DOHH2 (cell line): ENCODE measurements at regions not wholly inside any gene's neighbourhood (a gene's known extent, or its start where the extent isn't known, plus 50 kb on each side); places are given as distances from the start of the nearest gene placed in this dataset.

Experiments
- H3F3A ChIP-seq: fragments of 200-600 bp; sonication (generic), shearing (Covaris generic); 2 replicates; pipeline ENCODE4 v1.6.0; 2016; ENCODE audit warnings: antibody characterized with exemption, mild to moderate bottlenecking; ENCODE audit not compliant: control insufficient read depth, insufficient read depth
- H3K27ac ChIP-seq: fragments of 200-600 bp; sonication (generic); 2 replicates; pipeline ENCODE4 v1.5.1; 2014; ENCODE audit warnings: low read depth, mild to moderate bottlenecking, low read length, moderate library complexity
- H3K27me3 ChIP-seq: fragments of 200-600 bp; sonication (generic); 2 replicates; pipeline ENCODE4 v1.6.1; 2014; ENCODE audit warnings: mild to moderate bottlenecking, low read length, mixed read lengths; ENCODE audit not compliant: control insufficient read depth
- H3K36me3 ChIP-seq: fragments of 200-600 bp; sonication (generic); 2 replicates; pipeline ENCODE4 v1.6.1; 2014; ENCODE audit warnings: mild to moderate bottlenecking, low read length, moderate library complexity, mixed read lengths; ENCODE audit not compliant: control insufficient read depth
- H3K4me1 ChIP-seq: fragments of 200-600 bp; sonication (generic); 2 replicates; pipeline ENCODE4 v1.6.1; 2014; ENCODE audit warnings: mild to moderate bottlenecking, low read length, mixed read lengths; ENCODE audit not compliant: control insufficient read depth
- H3K4me2 ChIP-seq: fragments of 200-600 bp; sonication (generic); 2 replicates; pipeline ENCODE4 v1.6.0; 2014; ENCODE audit warnings: mild to moderate bottlenecking, low read length, moderate library complexity
- H3K4me3 ChIP-seq: fragments of 200-600 bp; sonication (generic); 2 replicates; pipeline ENCODE4 v1.5.1; 2014; ENCODE audit warnings: mild to moderate bottlenecking, low read length, mixed read lengths
- H3K79me2 ChIP-seq: fragments of 200-600 bp; sonication (generic); 2 replicates; pipeline ENCODE4 v1.6.1; 2014; ENCODE audit warnings: mild to moderate bottlenecking, low read length, mixed read lengths; ENCODE audit not compliant: control insufficient read depth
- H3K9me2 ChIP-seq: fragments of 200-600 bp; sonication (generic); replicated peaks from 2 replicates; pipeline ENCODE4 v1.6.1; 2014; ENCODE audit warnings: mild to moderate bottlenecking, low read length, mixed read lengths; ENCODE audit not compliant: control insufficient read depth
- H3K9me3 ChIP-seq: fragments of 200-600 bp; sonication (generic); 2 replicates; pipeline ENCODE4 v1.6.1; 2014; ENCODE audit warnings: antibody characterized with exemption, low read length, mixed read lengths; ENCODE audit not compliant: control insufficient read depth, insufficient read depth
- H4K20me1 ChIP-seq: fragments of 200-600 bp; sonication (generic); 2 replicates; pipeline ENCODE4 v1.6.0; 2014; ENCODE audit warnings: low read depth, mild to moderate bottlenecking, antibody characterized with exemption, low read length, moderate library complexity; ENCODE audit not compliant: control insufficient read depth, insufficient read depth
- EZH2phosphoT487 ChIP-seq: fragments of 200-600 bp; sonication (generic); IDR thresholded peaks from 2 replicates; pipeline ENCODE4 v1.6.1; 2017; ENCODE audit warnings: borderline replicate concordance, mild to moderate bottlenecking, antibody characterized with exemption, low read length, moderate library complexity, mixed read lengths
- TF ChIP-seq, protein P1 (sequence below): fragments of 200-600 bp; sonication (generic); IDR thresholded peaks from one replicate; pipeline ENCODE4 v1.5.1; 2014; ENCODE audit warnings: antibody characterized with exemption, mild to moderate bottlenecking, low read depth, low read length; ENCODE audit not compliant: poor library complexity, severe bottlenecking

DNA sequence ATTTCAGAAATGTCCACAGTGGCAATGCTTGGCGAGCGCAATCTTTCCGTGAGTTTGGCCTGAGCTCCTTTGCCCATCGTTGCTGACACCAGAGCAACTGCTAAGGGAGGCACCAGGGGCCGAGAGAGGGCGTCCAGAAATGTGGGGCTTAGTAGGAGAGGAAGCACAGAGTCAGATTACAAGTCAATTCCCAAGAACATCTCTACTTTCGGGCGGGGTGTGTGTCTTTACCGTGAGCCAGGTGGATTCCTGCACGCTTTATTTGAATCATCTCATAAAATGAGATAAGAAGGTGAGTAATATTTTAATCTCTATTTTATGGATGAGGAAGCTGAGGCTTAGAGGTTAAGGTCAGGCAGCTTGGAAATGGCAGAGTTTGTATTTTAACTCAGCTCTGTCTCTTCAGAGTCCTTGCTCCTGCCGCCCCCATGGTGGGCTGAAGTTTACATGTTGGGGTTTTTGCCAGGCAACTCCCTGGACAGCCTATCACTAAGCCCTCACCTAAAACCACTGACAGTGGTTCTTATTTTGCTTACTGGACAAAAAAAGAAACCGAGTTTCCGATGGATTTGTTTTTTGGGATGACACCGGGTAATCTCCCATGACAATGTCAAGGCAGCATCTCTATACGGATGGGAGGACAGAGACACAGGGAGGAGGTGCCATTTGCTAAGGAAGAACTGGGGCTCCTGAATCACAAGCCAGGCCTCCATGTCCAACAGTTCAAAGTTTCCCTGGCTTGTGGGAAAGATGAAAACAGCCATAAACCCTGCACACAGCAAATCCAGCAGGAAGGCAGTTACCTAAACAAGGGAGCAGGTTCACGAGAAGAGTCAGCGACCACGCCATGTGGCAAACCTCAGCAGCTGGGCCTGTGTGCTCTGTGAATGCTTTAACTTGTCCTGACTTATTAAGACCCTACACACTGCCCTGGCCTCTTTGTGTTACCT, 112.6 kb upstream of the SLC24A3 start:
- no peaks in the 10 kb centered on the region for H3K79me2 ChIP-seq
- no peak overlapping the region for H3K27ac ChIP-seq
- H3K4me1 ChIP-seq = no peaks in the 10 kb centered on the region

DNA sequence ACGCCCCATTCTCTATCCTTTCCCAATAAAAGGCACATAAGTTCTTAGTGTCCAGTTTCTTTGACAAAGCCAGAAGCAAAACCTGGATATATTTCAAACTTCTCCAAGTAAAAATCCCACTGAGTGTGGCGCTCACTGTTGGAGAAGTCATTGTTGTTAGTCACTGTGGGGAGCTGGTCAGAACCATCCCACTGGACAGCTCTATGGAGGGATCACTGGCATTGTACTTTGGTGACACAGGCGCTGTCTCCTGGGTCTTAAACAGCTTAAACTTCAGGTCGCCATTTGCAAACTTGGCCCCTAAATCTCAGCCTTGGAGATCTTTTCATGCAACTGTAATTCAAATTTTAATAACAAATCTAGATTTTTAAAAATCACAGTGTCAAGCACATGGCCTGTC, 111.5 kb upstream of the SLC24A3 start:
- no peak overlapping the region for H3K4me3 ChIP-seq
- no peaks in the 10 kb centered on the region for H3K36me3 ChIP-seq
- H3F3A ChIP-seq = no peaks in the 10 kb centered on the region
- no peak overlapping the region for H3K27ac ChIP-seq
- no peaks in the 10 kb centered on the region for H4K20me1 ChIP-seq
- no peaks in the 10 kb centered on the region for H3K4me1 ChIP-seq
- TF ChIP-seq EZH2phosphoT487 = no peak
- TF ChIP-seq, protein P1, sequence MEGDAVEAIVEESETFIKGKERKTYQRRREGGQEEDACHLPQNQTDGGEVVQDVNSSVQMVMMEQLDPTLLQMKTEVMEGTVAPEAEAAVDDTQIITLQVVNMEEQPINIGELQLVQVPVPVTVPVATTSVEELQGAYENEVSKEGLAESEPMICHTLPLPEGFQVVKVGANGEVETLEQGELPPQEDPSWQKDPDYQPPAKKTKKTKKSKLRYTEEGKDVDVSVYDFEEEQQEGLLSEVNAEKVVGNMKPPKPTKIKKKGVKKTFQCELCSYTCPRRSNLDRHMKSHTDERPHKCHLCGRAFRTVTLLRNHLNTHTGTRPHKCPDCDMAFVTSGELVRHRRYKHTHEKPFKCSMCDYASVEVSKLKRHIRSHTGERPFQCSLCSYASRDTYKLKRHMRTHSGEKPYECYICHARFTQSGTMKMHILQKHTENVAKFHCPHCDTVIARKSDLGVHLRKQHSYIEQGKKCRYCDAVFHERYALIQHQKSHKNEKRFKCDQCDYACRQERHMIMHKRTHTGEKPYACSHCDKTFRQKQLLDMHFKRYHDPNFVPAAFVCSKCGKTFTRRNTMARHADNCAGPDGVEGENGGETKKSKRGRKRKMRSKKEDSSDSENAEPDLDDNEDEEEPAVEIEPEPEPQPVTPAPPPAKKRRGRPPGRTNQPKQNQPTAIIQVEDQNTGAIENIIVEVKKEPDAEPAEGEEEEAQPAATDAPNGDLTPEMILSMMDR = no peak
- no peaks in the 10 kb centered on the region for H3K27me3 ChIP-seq
- H3K4me2 ChIP-seq = no peak overlapping the region
- no peaks in the 10 kb centered on the region for H3K9me3 ChIP-seq
- no peaks in the 10 kb centered on the region for H3K9me2 ChIP-seq
- H3K79me2 ChIP-seq = no peaks in the 10 kb centered on the region

More for the DNA sequence above, 112.6 kb upstream of the SLC24A3 start:
- Histone ChIP-seq H3K36me3 (no peaks in the 10 kb centered on the region), H3K9me2 (no peaks in the 10 kb centered on the region), H3K4me2 (no peak overlapping the region), H3F3A (no peaks in the 10 kb centered on the region), H4K20me1 (no peaks in the 10 kb centered on the region), H3K9me3 (no peaks in the 10 kb centered on the region), H3K27me3 (no peaks in the 10 kb centered on the region), H3K4me3 (no peak overlapping the region)
- TF ChIP-seq, protein P1 = no peak
- no peak for TF ChIP-seq EZH2phosphoT487

DNA sequence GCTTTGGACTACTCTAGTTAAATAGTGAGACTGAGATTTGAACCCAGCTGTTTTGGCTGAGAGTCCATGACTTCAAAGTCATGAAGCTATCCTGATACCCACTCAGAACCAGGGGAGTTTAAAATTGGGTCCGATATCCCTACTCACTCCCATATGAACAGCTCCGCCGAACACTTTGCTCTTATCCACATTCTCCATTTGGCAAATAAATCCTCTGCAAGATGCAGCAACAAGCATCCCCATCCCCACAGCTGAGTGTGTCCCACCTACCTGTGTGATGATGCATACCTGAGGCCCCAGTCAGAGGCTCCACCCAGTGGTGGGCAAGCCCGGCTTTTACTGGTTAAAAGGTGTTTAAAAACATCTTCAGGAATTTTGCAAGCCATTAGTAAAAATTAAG, 108.3 kb upstream of the SLC24A3 start:
- Histone ChIP-seq H3K79me2 (no peaks in the 10 kb centered on the region), H3K4me1 (no peaks in the 10 kb centered on the region), H3F3A (no peaks in the 10 kb centered on the region), H3K4me2 (no peak overlapping the region), H3K9me3 (no peaks in the 10 kb centered on the region), H4K20me1 (no peaks in the 10 kb centered on the region), H3K9me2 (no peaks in the 10 kb centered on the region), H3K36me3 (no peaks in the 10 kb centered on the region), H3K4me3 (no peak overlapping the region), H3K27me3 (no peaks in the 10 kb centered on the region), H3K27ac (no peak overlapping the region)
- TF ChIP-seq, protein P1 = no peak
- no peak for TF ChIP-seq EZH2phosphoT487
